ENCODE measurements at regions not wholly inside any gene's neighbourhood (a gene's known extent, or its start where the extent isn't known, plus 50 kb on each side); places are given as distances from the start of the nearest gene placed in this dataset.

DNA sequence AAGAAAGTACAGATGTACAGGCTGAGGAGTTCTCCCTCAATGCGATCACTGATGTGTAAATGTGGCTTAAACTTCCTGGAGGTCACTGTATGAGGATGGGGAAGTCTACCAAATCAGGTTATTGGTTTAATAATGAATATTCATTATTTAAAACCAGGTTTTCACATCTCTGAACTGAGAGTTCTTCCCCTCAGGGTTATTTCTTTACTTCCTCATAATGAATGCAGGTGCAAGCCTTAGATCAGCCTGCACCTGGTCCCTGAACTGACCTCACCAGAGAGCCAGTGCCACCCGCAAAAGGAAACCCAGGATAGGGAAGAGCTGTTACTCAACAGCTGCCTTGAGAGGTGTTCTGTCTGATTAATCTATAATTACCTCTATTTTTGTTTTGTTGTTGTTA lies 369.0 kb downstream of the EPHA4 start:
- no peak for DNase-seq (ENCODE audit: low read depth in 2 of 2)

DNA sequence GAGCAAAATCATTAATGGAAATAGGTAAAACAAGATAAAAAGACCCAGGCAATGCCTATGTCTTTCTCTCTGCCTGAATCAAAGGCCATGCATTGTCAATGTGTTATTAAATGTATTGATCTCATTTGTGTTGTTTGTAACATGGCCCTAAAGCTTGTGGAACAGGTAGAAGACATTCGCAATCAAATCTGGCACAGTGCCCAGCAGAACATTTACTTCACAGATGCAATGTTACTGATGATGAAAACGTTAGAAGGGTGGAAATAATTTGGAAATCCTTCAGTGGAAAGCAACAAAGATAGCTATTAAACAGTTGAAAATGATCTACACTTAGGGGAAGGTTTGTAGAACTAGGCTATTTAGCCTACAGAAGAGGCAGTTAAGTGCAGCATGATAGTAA lies 368.2 kb downstream of the EPHA4 start:
- no peak for DNase-seq (ENCODE audit: low read depth in 2 of 2)

DNA sequence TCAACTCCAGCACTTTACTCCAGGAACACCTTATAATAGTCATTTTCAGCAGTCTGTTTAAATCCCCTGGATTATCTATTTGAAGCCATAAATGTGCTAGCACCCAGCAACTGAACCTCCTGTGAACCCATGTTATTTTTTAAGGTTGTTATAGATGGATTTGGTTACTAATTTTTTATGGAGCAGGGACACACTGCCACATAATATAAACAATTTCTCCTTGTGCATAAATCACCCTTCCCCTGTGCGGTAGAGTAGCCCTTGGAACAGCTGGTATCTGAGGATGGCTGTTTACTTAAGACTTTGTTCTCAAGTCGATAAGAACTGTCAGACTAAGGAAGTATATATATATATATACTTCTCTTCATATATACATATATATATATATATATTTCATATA lies 367.4 kb downstream of the EPHA4 start:
- DNase-seq (ENCODE audit: low read depth in 2 of 2): no peak

DNA sequence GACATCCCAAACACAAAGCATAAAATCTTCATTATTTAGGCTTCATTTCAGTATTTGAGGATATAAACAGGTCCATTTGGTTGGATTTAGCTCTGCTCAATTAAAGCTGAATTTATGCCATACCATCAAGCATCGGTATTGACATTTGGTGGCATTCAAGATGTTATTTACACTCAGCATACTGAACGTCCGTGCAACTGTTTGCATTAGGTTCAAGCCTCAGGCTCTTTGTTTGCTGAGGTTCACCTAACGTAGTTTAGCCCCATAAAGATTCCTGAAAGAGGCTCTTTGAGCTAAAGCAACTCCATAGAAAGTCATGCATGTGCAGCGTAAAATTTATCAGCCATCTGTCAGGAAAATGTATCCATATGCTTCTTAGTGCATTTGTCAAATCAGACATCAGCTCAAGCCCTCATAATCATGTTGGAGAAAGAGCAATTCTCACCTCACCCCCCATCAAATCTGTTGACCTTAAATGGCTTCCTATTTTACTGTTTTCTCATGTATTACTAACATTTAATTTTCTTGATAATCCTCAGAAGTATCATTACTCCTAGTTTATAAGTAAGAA lies 366.9 kb downstream of the EPHA4 start:
- no peak for DNase-seq (ENCODE audit: low read depth in 2 of 2)

DNA sequence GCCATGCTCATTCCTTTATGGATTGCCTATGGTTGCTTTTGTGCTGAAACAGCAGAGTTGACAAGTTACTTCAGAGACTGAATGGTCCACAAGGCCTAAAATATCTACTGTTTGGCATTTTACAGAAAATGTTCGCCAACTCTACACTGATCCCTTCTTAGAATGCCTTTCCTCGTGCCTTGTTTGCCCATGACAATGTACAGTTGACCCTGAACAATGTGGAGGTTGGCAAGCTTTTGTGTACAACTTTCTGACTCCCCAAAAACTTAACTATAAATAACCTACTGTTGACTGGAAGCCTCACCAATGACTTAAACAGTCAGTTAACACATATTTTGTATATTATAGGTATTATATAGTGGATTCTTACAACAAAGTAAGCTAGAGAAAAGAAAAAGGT lies 361.4 kb downstream of the EPHA4 start:
- no peak for DNase-seq (ENCODE audit: low read depth in 2 of 2)

DNA sequence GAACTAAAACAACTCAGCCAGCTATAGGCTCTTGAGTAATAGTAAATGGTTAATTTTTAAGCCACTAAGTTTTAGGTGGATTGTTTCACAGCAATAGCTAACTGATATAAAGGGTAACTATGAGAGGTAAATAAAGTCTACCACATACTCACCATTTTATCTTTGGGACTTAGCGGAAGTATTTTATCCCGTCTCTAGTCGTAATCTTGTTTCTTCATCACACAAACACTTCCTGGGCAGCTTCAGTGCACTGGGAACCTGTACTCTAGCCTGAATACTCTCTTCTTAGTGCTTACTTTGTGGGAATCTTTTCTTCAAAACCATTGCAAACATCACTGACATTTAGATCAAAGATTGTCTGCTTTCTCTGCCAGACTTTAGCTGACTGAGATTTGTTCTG lies 360.5 kb downstream of the EPHA4 start:
- no peak for DNase-seq (ENCODE audit: low read depth in 2 of 2)

DNA sequence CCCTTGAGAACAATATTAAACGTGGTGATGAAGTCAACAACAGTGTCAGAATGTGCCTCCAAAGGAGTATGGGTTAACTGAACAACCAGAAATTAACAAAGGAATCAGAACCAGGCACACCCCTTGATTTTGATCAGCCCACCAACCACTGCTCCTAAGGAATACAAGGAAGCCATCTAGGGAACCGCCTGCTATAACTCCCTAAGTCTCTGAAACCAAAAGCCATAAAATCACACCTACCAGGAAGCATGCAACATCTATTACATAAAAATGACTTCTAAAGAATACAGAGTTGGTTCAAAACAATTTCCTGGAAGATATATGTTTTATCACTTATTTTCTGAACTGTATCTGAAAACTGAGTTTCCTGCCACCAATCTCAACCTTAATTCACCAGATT lies 360.0 kb downstream of the EPHA4 start:
- no peak for DNase-seq (ENCODE audit: low read depth in 2 of 2)

DNA sequence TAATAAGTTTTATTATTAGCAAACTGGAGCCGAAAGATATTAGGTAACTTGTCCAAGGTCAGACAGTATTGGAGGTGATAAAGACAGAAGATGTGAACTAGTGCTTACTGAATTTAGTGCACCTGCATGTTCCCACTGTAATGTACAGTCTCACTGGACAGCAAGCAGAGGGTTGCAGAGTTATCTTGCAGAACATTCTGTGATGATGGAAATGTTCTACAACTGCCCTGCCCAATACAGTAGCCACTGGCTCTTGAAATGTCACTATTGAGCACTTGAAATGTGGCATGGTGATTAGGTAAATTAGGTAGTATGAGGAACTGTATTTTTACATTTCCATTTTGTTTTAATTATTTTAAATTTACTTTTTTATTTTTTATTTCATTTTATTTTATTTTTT lies 356.6 kb downstream of the EPHA4 start:
- no peak for DNase-seq (ENCODE audit: low read depth in 2 of 2)

DNA sequence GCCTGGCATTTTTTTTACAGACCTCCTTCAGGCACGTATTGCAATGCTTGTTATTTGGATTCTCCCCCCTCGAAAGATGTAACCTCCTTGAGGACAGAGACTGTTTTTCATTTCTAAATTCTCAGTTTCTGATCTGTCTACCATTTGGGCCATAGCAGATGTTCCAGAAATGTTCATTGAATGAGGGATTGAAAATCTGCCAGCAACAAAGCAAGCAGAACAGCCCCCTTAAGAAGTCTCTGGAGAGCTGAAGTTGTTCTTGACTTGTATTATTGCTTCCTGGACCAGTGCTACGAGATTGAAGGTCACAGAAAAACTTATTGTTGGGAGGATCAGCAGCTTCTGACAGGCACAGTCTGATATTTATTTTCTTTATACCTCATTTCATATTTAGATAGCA lies 355.5 kb downstream of the EPHA4 start:
- no peak for DNase-seq (ENCODE audit: low read depth in 2 of 2)

DNA sequence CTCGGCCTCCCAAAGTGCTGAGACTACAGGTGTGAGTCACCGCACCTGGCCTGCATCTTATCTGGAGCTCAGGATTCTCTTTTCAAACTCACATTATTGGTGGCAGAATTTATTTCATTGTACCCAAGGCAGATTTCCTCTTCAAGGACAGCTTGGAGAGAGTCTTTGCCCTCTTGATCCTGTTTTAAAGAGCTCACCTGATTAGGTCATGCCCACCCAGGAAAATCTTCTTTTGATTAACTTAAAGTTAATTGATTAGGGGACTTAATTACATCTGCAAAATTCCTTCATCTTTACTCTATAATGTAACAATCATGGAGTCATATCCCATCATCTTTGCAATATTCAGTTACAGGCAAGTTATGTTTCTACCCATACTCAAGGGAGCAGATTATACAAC lies 346.4 kb downstream of the EPHA4 start:
- DNase-seq (ENCODE audit: low read depth in 2 of 2): no peak

DNA sequence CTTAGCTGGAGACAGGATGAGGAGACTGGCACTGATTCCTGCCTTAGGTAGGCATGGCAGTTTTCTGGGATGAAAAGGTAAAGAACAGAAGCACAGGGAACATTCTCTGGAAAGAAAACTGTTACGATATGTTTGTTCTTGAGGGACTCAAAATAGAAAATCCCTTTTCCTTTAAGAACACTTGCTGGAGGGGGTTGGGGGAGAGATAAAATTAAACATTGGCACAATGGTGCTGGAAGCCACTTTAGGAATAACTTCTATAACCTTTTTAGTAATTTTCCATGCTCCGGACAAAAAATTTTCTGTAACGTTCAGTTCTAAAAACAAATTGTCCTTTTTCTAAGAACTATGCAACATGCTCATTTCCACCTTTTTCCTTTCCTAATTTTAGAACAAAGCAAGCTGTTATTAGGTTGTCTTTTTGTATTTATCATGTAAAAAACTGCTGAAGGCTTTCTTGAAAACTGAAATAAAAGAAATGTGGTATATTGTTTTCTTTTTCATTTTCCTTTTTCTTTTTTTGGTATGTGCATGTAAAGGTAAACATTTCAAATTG lies 343.8 kb downstream of the EPHA4 start:
- DNase-seq (ENCODE audit: low read depth in 2 of 2): no peak

DNA sequence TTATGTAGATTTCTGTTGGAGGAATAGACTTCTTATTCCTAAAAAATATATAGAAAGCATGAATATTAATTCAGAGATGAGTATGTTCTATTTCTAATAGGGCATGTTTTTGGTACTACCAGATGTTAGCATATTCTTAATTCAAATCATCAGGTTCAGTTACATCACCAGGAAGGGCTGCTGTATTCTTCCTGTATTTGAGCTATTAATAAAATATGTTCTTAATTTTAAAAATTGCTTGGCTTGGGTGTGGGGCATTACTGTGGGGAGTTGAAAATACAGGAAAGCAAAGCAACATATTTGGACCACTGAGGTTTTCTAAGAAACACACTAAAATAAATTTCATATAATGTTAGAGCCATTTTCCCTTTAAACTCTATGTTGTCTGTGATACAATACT lies 343.0 kb downstream of the EPHA4 start:
- no peak for DNase-seq (ENCODE audit: low read depth in 2 of 2)

DNA sequence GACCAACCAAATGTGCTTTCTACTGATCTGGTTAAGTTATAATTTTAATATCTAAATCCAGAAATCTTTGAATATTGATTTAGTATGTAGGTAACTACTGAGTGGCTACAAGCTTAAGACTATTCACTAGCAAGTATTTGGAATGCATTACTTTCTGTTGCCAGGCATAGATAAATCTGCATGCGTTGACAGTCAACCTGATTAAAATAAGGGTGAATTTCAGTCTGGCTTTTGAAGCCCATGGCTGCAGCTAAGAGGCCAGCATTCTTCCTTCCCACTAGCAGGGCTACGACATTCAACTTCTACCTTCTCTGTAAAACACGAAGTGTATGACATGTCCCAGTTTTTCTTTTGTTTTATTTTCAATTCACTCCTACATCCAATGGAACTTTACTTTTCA lies 340.6 kb downstream of the EPHA4 start:
- DNase-seq (ENCODE audit: low read depth in 2 of 2): no peak

DNA sequence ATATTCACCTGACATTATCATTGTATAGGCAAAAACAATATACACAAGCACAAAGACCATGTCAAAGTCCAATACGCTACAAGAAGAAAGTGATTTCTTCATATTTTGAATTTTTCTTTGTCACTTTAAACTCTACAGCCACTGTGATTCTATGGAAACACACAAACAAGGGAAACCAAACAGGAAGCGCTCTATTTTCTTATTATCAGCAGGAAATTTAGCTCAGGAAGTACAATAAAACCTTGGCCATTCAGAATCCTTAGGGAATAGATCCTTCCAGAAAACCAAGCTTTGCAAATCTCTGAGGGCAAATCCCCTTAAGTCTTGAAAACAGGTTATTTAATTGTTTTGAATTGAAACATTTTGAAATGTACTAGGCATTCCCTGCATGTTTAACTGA lies 336.2 kb downstream of the EPHA4 start:
- DNase-seq (ENCODE audit: low read depth in 2 of 2): no peak

DNA sequence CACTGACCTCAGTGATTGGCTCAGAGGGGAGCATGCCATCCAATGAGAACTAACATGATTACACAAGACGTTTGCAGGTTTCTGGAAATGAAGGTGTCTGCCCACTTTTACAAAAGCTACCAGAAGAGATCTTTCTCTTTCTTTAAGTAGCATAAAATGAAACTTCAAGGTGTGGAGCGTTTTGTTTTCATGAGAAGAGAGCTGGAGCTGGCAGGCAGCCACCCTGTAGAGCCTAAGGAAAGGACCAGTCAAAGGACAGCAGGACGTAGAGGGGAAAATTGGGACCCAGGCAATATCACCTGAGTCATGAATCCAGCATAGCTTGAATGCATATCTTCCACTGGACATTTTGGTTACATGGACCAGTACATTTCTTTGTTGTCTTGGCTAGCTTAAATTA lies 331.0 kb downstream of the EPHA4 start:
- DNase-seq (ENCODE audit: low read depth in 2 of 2): no peak

DNA sequence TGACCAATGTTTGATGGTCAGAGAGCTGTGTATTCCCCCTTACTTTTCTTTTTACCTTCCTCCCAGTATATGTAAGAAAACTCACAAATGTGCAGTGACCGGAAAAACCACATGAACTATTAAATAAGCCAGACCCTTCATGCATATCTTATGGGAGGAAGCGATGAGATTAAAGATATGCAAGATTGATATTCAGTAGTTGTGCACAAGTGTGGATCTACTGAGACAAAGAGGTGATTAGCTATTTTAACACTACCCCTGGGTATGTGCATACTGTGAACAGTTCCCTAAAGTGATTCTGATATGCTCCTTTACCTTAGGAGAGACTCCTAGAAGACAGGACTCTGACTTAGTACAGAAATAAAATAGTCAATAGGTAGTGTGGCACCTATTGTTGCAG lies 328.3 kb downstream of the EPHA4 start:
- DNase-seq (ENCODE audit: low read depth in 2 of 2): no peak

DNA sequence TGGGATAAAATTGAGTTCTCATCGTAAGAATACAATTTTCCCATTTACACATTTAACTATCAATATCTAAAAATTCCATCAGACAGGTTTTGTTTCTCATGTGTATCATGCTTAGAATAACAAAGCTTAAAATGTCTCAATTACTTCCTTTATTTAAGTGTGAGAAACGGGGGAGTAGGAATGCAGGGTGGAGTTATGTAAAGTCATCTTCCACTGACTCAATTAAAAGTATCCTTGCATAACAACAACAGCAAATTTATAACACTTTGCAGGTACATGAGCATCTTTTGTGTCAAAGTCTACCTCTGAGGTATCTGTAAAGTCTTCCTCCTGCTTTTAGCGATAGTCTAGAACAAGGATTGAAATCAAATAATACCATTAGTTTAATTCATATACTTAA lies 327.1 kb downstream of the EPHA4 start:
- no peak for DNase-seq (ENCODE audit: low read depth in 2 of 2)

DNA sequence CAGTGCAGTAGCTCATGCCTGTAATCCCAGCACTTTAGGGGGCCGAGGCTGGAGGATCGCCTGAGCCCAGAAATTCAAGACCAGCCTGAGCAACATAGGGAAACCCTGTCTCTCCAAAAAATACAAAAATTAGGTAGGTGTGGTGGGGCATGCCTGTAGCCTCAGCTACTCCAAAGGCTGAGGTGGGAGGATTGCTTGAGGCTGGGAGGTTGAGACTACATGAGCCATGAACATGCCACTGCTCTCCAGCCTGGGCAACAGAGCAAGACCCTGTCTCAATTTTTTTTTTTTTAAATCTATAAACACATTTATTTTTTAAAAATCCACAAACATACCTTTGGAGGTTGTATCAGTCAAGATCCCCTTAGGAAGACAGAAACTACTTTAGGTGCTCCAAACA lies 326.3 kb downstream of the EPHA4 start:
- no peak for DNase-seq (ENCODE audit: low read depth in 2 of 2)

DNA sequence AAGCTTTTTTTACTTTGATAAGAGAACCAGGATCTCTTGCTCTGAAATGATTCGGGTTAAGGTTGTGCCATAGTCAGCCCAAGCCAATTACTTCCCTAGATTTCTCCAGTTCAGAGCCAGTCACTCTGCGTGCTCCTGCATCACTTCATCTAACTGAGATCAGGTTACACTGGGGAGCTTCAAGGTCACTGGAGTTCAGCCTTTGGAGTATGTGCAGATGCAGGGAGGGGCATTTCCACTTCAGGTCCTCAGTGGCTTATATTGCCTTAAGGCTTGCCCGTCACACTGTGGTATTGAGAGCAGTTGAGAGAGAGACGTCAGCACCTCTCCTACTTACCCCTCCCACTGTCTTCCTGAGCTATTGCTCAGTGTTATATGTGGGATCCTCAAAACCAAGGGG lies 317.8 kb downstream of the EPHA4 start:
- no peak for DNase-seq (ENCODE audit: low read depth in 2 of 2)

DNA sequence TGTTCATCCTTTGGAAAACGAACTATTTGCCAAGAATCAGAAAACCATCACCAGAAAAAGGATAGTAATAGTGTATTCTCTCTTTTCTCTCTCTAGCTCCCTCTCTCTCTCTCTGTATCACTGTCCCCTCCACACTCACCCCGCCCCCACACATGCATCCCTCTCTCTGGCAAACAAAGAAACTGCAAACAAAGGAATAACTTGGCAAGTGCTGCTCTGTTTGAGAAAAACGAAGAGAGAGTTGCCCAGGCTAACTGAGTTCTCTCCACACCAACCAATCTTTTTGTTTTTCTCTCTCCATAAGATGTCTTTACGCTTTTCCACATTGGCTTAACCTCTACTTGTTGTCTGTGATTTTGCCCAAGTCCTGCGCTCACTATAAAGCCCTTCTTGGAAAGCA lies 316.2 kb downstream of the EPHA4 start:
- no peak for DNase-seq (ENCODE audit: low read depth in 2 of 2)

DNA sequence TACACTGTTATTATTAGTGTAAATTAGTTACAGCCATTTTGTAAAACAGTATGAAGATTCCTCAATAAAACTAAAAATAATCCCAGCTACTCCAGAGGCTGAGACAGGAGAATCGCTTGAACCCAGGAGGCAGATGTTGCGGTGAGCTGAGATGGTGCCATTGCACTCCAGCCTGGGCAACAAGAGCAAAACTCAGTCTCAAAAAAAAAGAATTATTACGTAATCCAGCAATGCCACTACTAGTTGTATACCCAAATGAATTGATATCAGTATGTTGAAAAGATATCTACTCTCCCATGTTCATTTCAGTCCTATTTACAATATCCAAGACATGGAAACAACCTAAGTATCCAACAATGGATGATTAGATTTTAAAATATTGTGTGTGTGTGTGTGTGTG lies 313.6 kb downstream of the EPHA4 start:
- DNase-seq (ENCODE audit: low read depth in 2 of 2): no peak

DNA sequence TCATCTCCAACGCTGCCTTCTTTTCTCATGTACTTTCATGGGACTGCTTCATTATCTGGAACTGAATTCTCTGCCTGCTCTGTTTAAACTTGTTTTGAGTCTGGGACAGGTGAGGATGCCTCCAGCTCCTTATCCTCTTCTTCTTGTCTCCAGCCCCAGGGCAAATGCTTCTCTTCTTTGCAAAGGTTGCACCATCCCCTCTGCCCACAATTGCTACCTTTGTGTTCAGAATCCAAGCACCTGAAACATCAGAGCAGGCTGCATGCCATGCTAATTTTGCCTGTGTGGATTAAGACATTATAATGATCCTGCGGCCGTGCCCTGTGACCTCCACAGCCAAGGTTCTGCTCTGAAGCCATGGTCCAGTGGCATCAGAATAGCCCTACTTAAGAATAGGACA lies 309.5 kb downstream of the EPHA4 start:
- DNase-seq (ENCODE audit: low read depth in 2 of 2): no peak

DNA sequence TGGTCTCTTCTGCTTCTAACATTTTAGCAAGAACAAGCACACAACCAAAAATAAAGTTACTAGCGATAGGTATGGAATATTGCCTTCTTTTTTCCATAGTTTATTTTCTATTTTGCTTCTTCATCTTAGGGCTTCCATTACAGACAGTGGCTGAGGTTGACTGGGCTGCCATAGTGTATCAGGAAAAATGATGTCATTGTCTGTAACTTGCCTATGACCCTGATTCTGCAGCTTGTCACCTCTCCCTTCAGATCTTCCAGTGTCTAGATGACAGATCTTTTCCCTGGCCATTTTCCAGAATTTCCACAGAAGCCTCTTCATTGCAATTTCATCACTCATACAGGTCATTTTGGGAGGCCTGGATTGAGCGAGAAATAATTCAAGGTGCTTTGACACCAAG lies 308.5 kb downstream of the EPHA4 start:
- no peak for DNase-seq (ENCODE audit: low read depth in 2 of 2)

DNA sequence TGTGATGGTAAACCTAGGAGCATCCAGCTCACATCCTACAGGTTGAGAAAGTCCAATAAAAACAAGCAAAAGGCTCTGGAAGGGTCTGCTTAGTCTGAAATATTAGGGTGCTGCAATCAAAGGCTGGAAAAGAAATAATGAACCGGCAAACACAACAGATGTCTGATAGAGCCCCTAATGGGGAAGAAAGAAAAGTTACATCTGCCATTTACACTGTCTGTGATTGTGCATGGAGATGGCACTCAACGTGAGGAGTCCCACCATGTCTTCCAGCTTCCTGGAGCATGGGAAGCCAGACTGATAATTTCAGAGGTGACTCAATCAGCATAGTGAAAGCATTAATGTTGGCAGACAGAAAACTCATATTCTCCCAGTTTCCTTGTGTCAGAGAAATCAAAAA lies 307.8 kb downstream of the EPHA4 start:
- DNase-seq (ENCODE audit: low read depth in 2 of 2): no peak
